K562 (cell line): ENCODE measurements at regions not wholly inside any gene's neighbourhood (a gene's known extent, or its start where the extent isn't known, plus 50 kb on each side); places are given as distances from the start of the nearest gene placed in this dataset.

Source experiments
- ATAC-seq: fragments of 200-7000 bp; cut with Tn5 transposase; 3 replicates; pipeline ENCODE4 v1.9.1; 2020; ENCODE audit warnings: moderate library complexity
- BruUV-seq: library from RNA; stranded (reverse); fragments of 400-500 nt; replicated peaks from 2 replicates; lab custom pipeline; 2021; lab: Mats Ljungman, UMichigan
- CTCF ChIA-PET: fragments of 300-600 bp; formaldehyde crosslinking; extraction: SDS; loops from one replicate; lab custom pipeline; 2021; ENCODE audit warnings: low intra/inter-chr PET ratio; lab: Yijun Ruan, JAX
- POLR2A ChIA-PET: fragments of 300-600, 350-650 bp; sonication (Branson Sonifier 250); formaldehyde crosslinking; extraction: SDS; loops from one replicate; lab custom pipeline; 2021; ENCODE audit warnings: antibody characterized with exemption, inconsistent platforms; lab: Yijun Ruan, JAX
- DNase-seq, 4 experiments: peaks; one replicate each; pipeline versions ENCODE4 v3.0.0 to v3.0.0-alpha.2; 2011 to 2018; ENCODE audit warnings: low spot score in 3 of 4, mixed read lengths in 3 of 4; ENCODE audit errors: extremely low read depth in 1 of 4
- FAIRE-seq: peaks from 2 replicates; lab custom pipeline; 2011; peaks lifted over from hg19 to GRCh38; lab: Jason Lieb, UNC
- H2AFZ ChIP-seq: 2 replicates; pipeline ENCODE4 v1.6.0; 2011; ENCODE audit warnings: low read depth, low read length, control low read depth, inconsistent platforms
- H3K27ac ChIP-seq: fragments of 200-600 bp; 3 replicates; pipeline ENCODE4 v1.8.0; 2011; ENCODE audit warnings: low read depth, mild to moderate bottlenecking, control low read depth, inconsistent platforms, low read length, moderate library complexity, mixed read lengths; ENCODE audit errors: extremely low read depth
- H3K27me3 ChIP-seq, 2 experiments: fragments of 300-600 bp in 1 of 2; 2 replicates in 1 of 2; 3 replicates in 1 of 2; pipeline versions ENCODE4 v1.6.0 to v1.8.0; 2011; ENCODE audit warnings: inconsistent platforms in 2 of 2, low read length in 2 of 2, mild to moderate bottlenecking in 1 of 2, mixed read lengths in 1 of 2, moderate library complexity in 1 of 2; ENCODE audit not compliant: control insufficient read depth in 2 of 2, insufficient read depth in 2 of 2
- H3K36me3 ChIP-seq: fragments of 300-600 bp; 3 replicates; pipeline ENCODE4 v1.8.0; 2011; ENCODE audit warnings: mild to moderate bottlenecking, low read length, inconsistent platforms; ENCODE audit not compliant: control insufficient read depth, insufficient read depth
- H3K4me1 ChIP-seq, 2 experiments: fragments of 200-600 bp in 1 of 2; replicated peaks in 1 of 2; 2 replicates in 1 of 2; 3 replicates in 1 of 2; pipeline versions ENCODE4 v1.5.1 to v1.8.0; 2011; ENCODE audit warnings: inconsistent platforms in 2 of 2, low read length in 2 of 2, mild to moderate bottlenecking in 1 of 2, mixed read lengths in 1 of 2, moderate library complexity in 1 of 2; ENCODE audit not compliant: control insufficient read depth in 2 of 2, insufficient read depth in 2 of 2
- H3K4me2 ChIP-seq: 2 replicates; pipeline ENCODE4 v1.6.1; 2011; ENCODE audit warnings: low read length, control low read depth, inconsistent platforms, mixed read lengths; ENCODE audit not compliant: insufficient read depth
- H3K4me3 ChIP-seq: fragments of 200-600 bp; sonication (generic), shearing (Covaris generic); 2 replicates; pipeline ENCODE4 v1.5.1; 2016; ENCODE audit warnings: control low read depth, inconsistent platforms
- H3K79me2 ChIP-seq: fragments of 200-600 bp; 3 replicates; pipeline ENCODE4 v1.8.0; 2011; ENCODE audit warnings: low read length, inconsistent platforms; ENCODE audit not compliant: control insufficient read depth, insufficient read depth
- H3K9ac ChIP-seq, 2 experiments: 2 replicates each; pipeline versions ENCODE4 v1.6.0 to v1.6.1; 2011; ENCODE audit warnings: low read depth in 2 of 2, low read length in 2 of 2, control low read depth in 1 of 2, inconsistent platforms in 1 of 2, mild to moderate bottlenecking in 1 of 2, mixed read lengths in 1 of 2; ENCODE audit not compliant: insufficient read depth in 1 of 2
- H3K9me1 ChIP-seq: one replicate; pipeline ENCODE4 v1.6.0; 2011; ENCODE audit warnings: inconsistent platforms, mild to moderate bottlenecking, low read length, moderate library complexity; ENCODE audit not compliant: control insufficient read depth, insufficient read depth
- H3K9me3 ChIP-seq: replicated peaks from 2 replicates; pipeline ENCODE4 v1.5.1; 2011; ENCODE audit warnings: low read depth, low read length, inconsistent platforms; ENCODE audit not compliant: control insufficient read depth, insufficient read depth
- H4K20me1 ChIP-seq: replicated peaks from 2 replicates; pipeline ENCODE4 v1.6.1; 2011; ENCODE audit warnings: low read length, inconsistent platforms, mixed read lengths; ENCODE audit not compliant: control insufficient read depth, insufficient read depth
- C11orf30 ChIP-seq: fragments of 450-650 bp; IDR thresholded peaks from 2 replicates; pipeline ENCODE4 v1.6.1; 2016; ENCODE audit warnings: low read depth, mild to moderate bottlenecking
- ETV5 ChIP-seq: sonication (generic); formaldehyde crosslinking; IDR thresholded peaks from 2 replicates; pipeline ENCODE4 v1.4.0; 2020; ENCODE audit warnings: low read depth, mild to moderate bottlenecking, missing genetic modification reagents
- GTF2F1 ChIP-seq: IDR thresholded peaks from 2 replicates; pipeline ENCODE4 v1.6.1; 2011; ENCODE audit warnings: low read depth, low read length, improper control_type of control experiment
- LARP7 ChIP-seq: fragments of 450-650 bp; IDR thresholded peaks from 2 replicates; pipeline ENCODE4 v1.6.1; 2016
- MEF2D ChIP-seq: conservative IDR thresholded peaks from 2 replicates; pipeline ENCODE4 v1.6.1; 2016; ENCODE audit warnings: low read depth, missing genetic modification characterization, missing compliant biosample characterization
- MTA2 ChIP-seq: fragments of 450-650 bp; IDR thresholded peaks from 2 replicates; pipeline ENCODE4 v1.6.1; 2016; ENCODE audit warnings: low read depth
- PHF8 ChIP-seq: fragments of 200-600 bp; sonication (generic); IDR thresholded peaks from 2 replicates; pipeline ENCODE4 v1.6.1; 2012; ENCODE audit warnings: mixed run types, mild to moderate bottlenecking, inconsistent platforms, low read length, moderate library complexity, borderline replicate concordance
- PRMT5 ChIP-seq: sonication (generic); formaldehyde crosslinking; IDR thresholded peaks from 2 replicates; pipeline ENCODE4 v1.5.0; 2020; ENCODE audit warnings: missing genetic modification reagents
- SUPT5H ChIP-seq: fragments of 450-650 bp; IDR thresholded peaks from 2 replicates; pipeline ENCODE4 v1.6.1; 2016
- ZFX ChIP-seq: sonication (generic); formaldehyde crosslinking; IDR thresholded peaks from 2 replicates; pipeline ENCODE4 v1.8.0; 2022; ENCODE audit warnings: mild to moderate bottlenecking, missing genetic modification reagents, moderate library complexity
- ZNF174 ChIP-seq: fragments of 250-450 bp; sonication (Bioruptor Pico); IDR thresholded peaks from 2 replicates; pipeline ENCODE4 v1.4.0; 2020; ENCODE audit warnings: mild to moderate bottlenecking
- ZNF224 ChIP-seq: sonication (generic); formaldehyde crosslinking; IDR thresholded peaks from 2 replicates; pipeline ENCODE4 v1.8.0; 2022; ENCODE audit warnings: mild to moderate bottlenecking, missing genetic modification reagents
- ZNF431 ChIP-seq: sonication (generic); formaldehyde crosslinking; IDR thresholded peaks from 2 replicates; pipeline ENCODE4 v1.8.0; 2022; ENCODE audit warnings: mild to moderate bottlenecking, missing genetic modification reagents
- WGBS: fragments of 100-300 bp; shearing (Covaris generic); methylation state at CpG from one replicate; pipeline ENCODE4 v1.1.6; 2016; ENCODE audit warnings: low coverage, mixed read lengths; ENCODE audit not compliant: insufficient coverage; ENCODE audit errors: missing lambda C conversion rate; 5-methylcytosine and 5-hydroxymethylcytosine counted together
- in situ Hi-C: fragments of 300-500 bp; cut with MboI; formaldehyde crosslinking; loops from 4 replicates; pipeline ENCODE4 v1.15.0; 2018; ENCODE audit warnings: inconsistent platforms, mixed read lengths
- intact Hi-C: fragments of 100-400 bp; cut with micrococcal nuclease; formaldehyde crosslinking; loops from 2 replicates; pipeline ENCODE4 v1.14.2; 2022
- TF ChIP-seq, protein P1 (sequence below): fragments of 450-650 bp; IDR thresholded peaks from 2 replicates; pipeline ENCODE4 v1.6.1; 2016; ENCODE audit warnings: missing biosample characterization, missing genetic modification characterization
- TF ChIP-seq, protein P2 (sequence below): sonication (generic); formaldehyde crosslinking; IDR thresholded peaks from 2 replicates; pipeline ENCODE4 v1.8.0; 2022; ENCODE audit warnings: missing genetic modification reagents, mild to moderate bottlenecking, moderate library complexity, borderline replicate concordance

DNA sequence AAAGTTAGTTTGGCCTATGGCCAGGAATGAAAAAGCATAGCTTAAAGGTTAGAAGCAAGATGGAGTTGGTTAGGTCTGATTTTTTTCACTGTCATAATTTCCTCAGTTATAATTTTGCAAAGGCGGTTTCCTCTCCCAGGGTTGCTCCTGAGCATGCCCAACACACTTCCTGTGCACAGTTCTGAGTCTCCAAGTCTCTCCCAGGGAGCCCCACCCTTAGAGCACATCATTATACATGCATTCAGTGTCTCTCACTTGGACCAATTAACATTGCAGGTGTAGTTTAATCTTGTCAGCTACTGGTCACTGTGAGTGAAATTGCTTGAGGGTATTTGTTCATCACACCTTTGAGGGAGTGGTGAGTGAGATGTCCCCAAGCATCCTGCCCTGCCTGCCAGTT lies 96.0 kb upstream of the ATP10A start:
- no peak overlapping the region for H2AFZ ChIP-seq
- FAIRE-seq (no peak), ATAC-seq (no peak), DNase-seq (no peak)
- POLR2A ChIA-PET, result no interaction called here
- no peaks in the 10 kb centered on the region for H4K20me1 ChIP-seq
- no peaks in the 10 kb centered on the region for H3K9me3 ChIP-seq
- no TSS peak for BruUV-seq
- no peak overlapping the region for H3K27ac ChIP-seq
- CTCF ChIA-PET, result no interaction called here
- H3K4me2 ChIP-seq, result no peak overlapping the region
- no peak overlapping the region for H3K4me3 ChIP-seq
- H3K9ac ChIP-seq, result no peak overlapping the region
- 0% methylated on average over 1 of the region's 1 CpG for WGBS
- no peaks in the 10 kb centered on the region for H3K4me1 ChIP-seq
- H3K27me3 ChIP-seq, result no peaks in the 10 kb centered on the region
- TF ChIP-seq PRMT5 (no peak), ZNF431 (no peak), SUPT5H (no peak), MTA2 (no peak), MEF2D (tag) (no peak), C11orf30 (no peak), GTF2F1 (no peak), ETV5 (CRISPR knock-in tag) (no peak), ZFX (CRISPR knock-in tag) (no peak), ZNF174 (no peak), LARP7 (no peak), PHF8 (no peak), ZNF224 (CRISPR knock-in tag) (no peak)
- TF ChIP-seq, protein P1, sequence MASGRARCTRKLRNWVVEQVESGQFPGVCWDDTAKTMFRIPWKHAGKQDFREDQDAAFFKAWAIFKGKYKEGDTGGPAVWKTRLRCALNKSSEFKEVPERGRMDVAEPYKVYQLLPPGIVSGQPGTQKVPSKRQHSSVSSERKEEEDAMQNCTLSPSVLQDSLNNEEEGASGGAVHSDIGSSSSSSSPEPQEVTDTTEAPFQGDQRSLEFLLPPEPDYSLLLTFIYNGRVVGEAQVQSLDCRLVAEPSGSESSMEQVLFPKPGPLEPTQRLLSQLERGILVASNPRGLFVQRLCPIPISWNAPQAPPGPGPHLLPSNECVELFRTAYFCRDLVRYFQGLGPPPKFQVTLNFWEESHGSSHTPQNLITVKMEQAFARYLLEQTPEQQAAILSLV, result no peak
- TF ChIP-seq, protein P2, sequence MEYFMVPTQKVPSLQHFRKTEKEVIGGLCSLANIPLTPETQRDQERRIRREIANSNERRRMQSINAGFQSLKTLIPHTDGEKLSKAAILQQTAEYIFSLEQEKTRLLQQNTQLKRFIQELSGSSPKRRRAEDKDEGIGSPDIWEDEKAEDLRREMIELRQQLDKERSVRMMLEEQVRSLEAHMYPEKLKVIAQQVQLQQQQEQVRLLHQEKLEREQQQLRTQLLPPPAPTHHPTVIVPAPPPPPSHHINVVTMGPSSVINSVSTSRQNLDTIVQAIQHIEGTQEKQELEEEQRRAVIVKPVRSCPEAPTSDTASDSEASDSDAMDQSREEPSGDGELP (CRISPR knock-in tag), result no peak
- H3K9me1 ChIP-seq, result no peaks in the 10 kb centered on the region
- intact Hi-C loops (no loop called here), in situ Hi-C loops (no loop called here)
- H3K36me3 ChIP-seq, result no peaks in the 10 kb centered on the region
- H3K79me2 ChIP-seq, result no peaks in the 10 kb centered on the region
